NCI-H146 treated with DMSO at 0.1 percent for 48 hours (cell line): ENCODE measurements at regions not wholly inside any gene's neighbourhood (a gene's known extent, or its start where the extent isn't known, plus 50 kb on each side); places are given as distances from the start of the nearest gene placed in this dataset.
"Not testable (repeated sequence)": the region's sequence is repeated elsewhere in the genome, so short reads cannot be mapped to it uniquely, and the experiment has no call there.

ENCODE experiments used
- DNase-seq: peaks from one replicate; lab custom pipeline; 2025; ENCODE audit not compliant: unreplicated experiment; lab: John Stamatoyannopoulos, UW

DNA sequence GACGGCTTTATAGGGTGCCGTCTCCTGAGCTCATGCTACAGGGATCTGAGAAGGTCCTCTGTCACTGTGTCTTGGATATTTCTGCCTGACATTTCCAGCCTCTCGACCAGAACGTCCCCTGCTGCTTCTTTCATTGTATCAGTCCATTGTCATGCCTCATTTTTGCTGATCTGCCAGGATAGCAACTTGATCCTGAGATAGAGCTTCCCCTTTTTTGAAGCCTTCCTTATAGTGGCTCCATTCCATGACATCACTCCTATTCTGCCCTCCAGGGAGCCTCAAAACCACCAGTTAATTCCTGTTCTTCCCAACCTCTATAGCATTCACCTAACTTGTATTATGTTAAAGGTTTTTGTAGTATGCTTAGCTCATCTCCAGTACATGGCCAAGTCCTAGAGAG lies 431.8 kb upstream of the NOX3 start:
- DNase-seq: no peak

DNA sequence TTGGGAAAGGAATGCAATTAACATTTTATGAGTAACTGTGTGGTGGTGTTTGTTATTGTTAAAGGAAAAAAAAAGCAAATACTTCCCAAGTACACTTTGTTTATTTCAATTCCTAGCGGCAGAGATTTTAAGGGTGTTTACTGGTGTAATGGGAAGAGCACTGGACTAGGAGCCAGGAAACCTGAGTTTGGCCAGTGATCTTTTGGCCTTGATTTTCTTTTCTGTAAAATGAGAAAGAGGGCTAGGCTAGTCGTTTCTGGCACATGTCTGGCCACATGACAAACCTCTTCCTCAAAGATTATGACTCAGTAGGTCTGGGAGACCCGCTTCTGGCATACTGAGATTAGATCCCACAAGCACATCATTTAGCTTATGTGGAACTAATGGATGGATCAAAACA lies 428.1 kb upstream of the NOX3 start:
- no peak for DNase-seq

DNA sequence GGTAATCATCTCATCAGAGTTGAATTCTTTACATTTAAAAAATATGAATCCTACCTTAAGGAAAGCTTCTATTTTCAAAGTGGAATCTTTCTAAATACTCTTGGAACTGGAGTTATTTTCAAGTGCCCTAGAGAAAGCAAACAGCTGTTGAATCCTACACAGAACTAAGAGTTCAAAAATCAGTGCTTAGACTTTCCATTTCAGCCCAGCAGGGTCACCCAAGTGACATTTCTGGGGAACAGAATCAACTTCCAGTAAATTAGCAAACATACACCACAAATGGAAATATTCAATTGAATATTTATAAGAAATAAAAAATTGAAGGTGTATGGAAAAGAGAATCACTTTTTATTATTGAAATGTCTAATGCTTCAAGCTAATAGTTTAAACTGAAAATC lies 427.7 kb upstream of the NOX3 start:
- DNase-seq: no peak

DNA sequence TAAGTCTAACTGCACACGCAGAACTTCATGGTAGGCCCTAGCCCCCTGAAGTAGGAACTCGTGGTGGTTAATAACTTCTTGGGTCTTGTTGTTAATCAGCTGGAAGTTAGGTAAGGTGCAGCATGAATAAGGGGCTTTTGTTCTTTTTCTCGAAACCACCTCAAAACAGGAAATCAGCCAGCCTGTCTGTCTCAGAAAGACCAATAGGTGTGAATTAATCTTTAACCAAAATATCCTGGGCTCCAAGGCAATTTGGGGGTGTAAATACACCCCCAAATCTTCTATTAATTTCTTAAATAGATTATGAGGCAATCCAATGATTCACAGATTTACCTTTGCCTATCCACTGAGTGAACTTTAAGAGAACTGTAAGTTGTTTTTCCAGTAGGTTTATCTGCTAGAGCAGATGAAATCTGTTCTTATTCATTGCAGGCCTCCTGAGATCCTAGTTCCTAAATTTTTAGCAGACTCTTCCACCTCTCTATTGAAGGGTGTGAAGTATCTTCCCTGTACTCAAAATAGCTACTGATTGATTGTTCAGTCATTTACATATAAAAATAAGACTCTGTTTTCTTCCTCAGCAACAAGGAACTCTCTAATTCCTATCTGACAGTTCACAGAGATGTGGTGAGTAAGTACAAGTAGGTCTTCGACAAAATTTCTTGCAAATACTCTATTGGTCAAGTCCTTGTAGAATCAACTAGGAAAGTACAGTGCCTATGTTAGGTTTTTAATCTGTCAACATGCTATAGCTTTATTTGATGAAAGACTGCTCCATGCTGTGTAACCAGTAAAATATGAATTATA lies 427.1 kb upstream of the NOX3 start:
- no peak for DNase-seq

DNA sequence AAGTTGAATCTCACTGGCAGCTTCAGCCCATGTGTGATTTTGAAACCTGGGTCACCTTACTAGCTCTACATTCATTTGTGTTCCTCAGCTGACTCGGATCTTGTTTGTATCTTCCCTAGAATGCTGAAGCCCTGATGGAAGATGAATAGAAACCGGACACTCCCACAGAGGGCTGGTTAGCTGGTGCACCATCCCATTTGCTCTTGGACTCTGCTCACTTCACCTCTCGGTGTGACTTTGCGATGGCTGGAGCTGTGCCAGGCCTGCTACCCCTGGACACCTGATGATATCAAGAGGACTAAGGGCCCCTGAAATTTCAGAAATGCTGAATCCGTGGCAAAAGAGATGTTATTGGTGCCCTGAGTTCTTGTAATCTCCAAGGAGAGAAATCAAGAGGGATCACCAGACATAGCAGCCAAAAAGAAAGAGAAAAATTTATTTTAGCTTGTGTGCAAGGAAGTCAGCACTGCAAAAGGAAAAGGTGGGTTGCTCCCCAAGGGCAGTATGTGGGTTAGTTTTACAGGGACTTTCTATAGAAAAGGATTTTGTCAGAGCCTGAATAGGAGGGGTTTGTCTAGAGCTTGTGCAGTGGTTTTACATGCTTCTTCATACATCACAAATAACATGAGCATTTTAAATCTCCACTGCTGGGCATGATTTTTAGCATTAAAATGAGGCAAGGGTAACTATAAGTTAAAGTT lies 426.3 kb upstream of the NOX3 start:
- no peak for DNase-seq

DNA sequence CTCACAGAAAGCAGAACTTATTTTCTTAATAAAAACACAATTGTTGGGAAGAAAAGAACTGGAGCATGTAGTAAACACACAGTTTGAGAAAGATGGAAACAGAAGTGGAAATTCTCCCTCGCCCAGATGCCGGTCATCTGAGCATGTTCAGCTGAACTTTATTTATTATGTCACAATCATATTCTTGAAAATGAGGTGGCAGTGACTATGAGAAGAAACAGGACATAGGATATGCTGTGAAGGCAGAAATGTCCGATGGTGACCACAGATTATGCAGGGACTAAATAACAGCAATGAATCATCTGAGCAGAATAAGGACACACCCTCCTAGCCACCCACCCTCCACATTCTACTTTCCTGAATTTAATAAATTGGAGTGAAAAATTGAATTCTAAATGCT lies 425.3 kb upstream of the NOX3 start:
- DNase-seq: no peak

DNA sequence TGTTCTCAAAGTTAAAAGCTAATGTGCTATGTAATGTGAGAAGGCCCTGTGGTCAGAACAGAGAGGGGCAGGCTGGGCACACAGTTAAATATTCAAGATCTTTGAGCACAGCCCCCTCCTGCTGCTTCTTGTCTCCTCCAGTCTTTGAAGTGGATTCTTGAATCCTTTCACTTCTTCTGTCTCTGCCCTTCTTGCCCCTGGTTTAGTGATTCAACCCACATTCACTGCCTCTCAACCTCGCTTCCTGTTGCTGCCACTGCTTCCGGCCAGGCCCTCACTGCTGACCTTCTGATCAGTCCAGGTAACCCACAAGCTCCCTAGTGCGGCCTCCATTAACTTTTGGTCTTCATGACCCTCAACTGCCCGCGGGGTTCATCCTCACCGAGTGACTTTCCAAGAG lies 417.3 kb upstream of the NOX3 start:
- DNase-seq: no peak

DNA sequence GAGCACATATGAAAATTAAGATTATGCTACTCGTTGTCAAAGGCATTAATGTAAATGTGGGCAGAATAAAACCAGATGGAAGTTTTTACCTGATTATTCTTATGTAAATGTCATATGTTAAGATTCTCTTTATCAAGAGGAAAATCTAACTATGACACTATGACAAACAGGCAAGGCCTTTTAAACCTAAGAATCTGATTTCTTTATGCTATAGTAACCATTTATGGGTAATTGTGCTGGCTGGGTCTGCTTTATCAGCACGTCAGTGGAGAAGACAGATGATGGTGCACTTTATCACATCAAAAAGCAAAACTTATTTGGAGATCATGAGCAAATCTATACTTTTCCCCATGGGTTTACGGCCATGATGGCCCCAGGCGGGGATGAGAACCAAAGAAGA lies 412.0 kb upstream of the NOX3 start:
- DNase-seq: no peak

DNA sequence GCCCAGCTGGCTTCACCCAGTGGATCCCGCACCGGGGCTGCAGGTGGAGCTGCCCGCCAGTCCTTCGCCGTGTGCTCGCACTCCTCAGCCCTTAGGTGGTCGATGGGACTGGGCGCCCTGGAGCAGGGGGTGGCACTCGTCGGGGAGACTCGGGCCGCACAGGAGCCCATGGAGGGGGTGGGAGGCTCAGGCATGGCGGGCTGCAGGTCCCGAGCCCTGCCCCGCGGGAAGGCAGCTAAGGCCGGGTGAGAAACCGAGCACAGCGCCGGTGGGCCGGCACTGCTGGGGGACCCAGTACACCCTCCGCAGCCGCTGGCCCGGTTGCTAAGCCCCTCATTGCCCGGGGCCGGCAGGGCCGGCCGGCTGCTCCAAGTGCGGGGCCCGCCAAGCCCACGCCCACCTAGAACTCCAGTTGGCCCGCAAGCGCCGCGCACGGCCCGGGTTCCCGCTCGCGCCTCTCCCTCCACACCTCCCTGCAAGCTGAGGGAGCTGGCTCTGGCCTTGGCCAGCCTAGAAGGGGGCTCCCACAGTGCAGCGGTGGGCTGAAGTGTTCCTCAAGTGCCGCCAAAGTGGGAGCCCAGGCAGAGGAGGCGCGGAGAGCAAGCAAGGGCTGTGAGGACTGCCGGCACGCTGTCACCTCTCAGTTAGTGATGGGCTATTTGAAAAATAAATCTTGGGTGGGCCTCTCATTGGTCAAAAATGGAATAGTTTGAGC lies 411.2 kb upstream of the NOX3 start:
- DNase-seq: not testable (repeated sequence)

DNA sequence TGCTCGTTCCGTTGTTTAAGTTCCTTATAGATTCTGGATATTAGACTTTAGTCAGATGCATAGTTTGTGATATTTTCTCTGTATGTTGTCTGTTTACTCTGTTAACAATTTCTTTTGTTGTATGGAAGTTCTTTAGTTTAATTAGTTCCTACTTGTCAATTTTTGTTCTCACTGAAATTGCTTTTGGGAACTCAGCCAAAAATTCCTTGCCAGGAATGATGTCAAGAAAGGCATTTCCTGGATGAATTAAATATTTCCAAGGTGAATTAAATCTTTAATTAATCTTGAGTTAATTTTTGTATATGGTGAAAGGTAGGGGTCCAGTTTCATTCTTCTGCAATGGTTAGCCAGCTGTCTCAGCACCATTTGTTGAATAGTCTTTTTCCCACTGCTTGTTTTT lies 406.2 kb upstream of the NOX3 start:
- no peak for DNase-seq

DNA sequence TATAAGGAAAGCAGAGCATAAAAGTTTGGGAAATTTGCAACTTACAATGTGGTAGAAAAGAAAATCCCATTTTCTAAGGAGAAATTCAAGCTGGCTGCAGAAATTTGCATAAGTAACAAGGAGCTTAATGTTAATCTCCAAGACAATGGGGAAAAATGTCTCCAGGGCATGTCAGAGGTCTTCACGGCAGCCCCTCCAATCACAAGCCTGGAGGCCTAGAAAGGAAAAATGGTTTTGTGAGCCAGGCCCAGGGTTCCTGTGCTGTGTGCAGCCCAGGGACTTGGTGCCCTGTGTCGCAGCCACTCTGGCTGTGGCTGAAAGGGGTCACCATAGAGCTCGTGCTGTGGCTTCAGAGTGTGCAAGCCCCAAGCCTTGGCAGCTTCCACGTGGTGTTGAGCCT lies 403.3 kb upstream of the NOX3 start:
- DNase-seq: not testable (repeated sequence)

DNA sequence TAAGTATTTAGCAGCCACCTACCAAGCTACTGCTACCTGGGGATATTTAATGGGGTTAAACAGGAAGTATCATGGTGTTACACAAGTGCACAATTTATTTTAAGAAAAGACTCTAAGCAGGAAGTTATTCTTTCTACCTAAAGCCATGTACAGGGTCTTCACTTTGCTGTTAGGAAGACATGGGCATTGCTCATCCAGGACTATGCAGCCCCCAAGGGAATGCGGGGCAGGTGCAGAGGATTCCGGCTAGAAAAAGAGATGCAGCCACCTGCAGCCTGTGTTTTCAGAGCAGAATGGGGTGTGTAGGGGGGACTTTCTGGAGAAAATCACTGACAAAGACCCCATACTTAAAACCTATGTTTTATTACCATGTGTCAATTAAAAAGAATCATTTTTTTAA lies 399.1 kb upstream of the NOX3 start:
- peak; percentile 45 for DNase-seq

DNA sequence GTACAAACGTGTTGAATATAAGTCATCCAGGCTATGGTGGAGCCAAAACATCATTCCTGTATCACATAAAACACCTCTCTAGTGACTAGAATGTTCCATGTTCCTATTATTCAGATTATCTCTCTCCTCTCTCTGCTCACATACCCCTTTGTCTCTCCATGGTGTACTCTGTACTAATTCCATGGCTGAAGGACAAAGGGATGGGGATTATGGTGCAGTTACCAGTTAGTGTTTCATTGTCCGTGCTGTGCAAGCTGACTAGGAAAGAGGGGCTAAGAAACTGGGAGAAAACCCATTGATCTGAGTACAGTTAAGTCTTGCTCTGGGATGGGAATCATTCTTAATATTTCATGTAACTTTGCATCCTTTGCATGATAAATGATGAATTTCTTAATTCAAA lies 397.4 kb upstream of the NOX3 start:
- DNase-seq: no peak

DNA sequence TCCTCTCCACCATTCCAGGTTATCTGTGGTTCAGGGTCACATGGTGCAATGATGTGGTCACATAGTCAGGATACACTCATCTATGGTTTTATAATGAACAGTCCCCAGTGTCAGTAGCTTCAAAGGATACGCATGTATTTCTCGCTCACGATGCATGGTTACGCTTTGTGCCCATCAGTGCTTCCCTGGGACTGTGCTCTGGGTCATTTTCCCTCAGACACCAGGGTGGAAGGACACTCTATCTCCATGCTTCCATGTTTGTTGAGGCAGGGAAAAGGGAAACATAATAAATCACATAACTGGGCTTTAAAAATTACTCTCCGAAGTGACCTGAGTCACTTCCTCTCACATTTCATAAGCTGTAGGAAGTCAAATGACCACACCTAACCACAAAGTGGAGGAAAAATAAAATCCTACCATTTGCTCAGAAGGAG lies 394.8 kb upstream of the NOX3 start:
- no peak for DNase-seq

DNA sequence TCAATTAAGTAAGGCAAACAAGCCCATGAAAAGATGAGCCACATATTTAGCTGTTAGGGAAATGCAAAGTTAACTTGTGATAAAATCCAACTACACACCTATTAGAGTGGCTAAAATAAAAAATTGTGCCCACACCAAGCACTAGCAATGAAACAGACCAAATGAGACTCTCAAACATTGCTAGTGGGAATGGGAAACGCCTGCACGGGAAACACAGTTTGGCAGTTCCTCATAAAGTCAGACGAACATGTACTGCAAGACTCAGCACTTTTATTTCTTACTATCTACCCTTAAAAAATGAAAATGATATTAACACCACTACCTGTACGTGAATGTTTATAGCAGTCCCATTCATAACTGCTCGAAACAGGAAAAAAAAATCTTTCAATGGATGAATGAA lies 392.1 kb upstream of the NOX3 start:
- no peak for DNase-seq

DNA sequence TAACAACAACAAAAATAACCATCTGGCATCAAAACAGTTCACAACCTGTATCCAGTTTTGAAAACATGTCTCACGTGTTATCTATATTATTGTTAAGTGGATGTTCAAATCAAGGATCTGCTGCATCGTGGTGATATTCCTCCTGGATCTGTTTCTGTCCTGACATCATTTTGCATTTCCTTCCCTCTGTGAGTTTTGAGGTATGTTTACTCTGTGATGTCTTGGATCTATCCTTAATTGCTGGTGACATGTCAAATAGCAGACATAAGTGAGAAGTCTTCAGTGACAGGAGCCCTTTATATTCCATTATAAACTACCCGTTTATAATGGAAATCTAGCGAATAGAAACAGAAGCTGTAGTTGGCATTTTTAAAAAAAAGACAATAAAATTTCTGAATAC lies 381.8 kb upstream of the NOX3 start:
- no peak for DNase-seq

DNA sequence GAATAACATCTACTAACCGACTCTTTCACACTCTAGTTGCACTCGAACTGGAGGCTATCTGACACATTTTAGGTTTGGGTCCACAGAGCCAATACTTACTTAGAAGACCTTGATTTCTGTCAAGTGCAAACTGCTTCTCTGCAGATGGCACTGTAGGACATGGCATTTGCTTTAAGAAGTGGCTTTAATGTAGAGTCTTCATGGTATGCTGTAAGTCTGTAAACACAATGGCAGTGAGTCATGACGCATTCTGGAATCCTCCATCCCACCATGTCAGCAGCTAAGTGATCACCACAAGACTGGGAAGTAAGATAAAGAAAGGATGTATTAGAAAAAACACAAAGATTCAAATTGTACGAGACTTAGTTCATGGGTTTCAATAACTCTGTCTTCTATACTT lies 377.0 kb upstream of the NOX3 start:
- no peak for DNase-seq

DNA sequence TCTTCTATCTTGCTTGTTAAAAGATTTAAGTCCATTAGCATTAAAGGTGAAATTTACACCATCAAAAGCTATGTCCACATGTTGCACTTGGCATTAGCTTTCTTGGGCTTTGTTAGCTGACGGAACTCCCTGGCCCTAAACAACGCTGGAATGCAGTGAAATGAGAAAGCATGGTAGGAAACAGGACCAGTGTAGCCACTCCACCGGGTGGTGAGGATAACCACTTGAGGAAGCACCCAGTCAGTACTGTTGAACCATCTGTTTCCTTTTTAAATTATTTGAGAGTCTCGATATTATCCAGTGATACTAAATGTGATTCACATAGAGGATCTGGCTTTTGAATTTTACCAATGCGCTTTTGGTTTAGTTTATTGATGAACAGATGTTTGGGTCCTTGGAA lies 374.9 kb upstream of the NOX3 start:
- DNase-seq: no peak

DNA sequence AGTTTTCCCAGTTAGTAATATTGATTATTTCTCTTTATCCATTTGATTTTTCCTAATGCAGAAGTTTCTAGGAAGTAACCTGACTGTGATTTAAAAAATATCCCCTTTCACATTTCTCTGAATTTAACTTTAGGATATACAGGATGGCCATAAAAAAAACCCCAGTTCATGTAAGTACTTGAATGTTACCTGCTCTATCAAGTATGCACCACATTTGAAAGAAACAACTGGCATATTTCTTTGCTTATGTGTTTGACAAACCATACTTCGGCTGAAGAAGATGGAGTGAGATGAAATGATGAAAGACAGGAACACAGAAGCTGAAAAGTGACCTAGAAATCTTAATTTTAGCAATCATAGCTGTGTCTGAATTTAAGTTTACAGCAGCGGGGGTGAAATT lies 374.0 kb upstream of the NOX3 start:
- no peak for DNase-seq

DNA sequence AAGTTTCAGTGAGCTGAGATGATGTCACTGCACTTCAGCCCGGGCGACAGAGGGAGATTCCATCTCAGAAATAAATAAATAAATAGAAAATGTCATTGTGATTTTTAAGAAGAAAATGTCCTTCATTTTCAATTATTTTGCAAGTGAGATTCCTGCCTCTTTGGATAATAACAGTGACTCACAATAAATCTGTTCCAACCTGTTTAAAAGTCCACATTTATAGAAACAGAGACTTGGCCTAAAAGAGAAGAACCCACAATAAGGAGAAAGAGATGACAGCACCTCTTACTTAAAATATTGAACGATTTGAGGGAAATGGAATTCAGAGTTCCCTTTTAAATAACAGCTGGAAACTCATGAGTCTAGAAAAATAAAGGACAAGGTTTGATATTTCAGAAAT lies 373.4 kb upstream of the NOX3 start:
- no peak for DNase-seq

DNA sequence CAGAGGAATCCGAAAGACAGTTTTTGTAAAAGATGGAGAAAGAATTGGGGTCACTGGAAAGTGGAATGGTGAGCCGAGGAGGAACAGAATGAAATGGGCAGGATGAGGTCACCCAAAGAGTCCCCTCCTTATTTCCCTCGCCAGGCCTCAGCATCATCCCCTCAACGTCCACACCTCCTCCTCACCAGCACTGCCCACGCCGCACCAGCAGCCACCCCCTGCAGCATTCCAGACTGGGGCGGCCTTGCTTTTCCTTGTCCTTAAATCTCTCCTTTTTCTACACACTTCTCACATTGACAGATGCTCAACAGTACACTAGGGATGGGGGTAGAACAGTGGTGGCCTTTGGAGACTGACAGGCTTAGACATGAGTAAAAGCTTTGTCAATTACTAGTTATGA lies 363.1 kb upstream of the NOX3 start:
- DNase-seq: no peak

DNA sequence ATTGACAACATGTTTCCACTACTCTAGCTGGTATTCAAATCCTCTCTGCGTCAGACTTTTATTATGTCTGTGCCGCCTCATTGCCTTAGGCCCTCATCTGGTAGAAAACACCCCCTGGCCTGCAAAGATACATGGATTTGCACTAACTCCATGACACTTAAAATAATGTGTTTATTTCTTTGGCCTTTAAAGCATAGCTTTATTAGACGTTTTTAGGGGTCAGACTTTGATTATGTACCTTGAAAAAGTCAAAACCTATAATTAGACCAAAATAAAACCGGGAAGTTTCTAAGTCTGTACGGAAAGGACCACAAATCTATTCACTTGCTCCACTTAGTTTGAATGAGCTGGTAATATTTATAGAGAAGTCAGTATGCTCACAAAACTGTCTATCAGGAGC lies 357.9 kb upstream of the NOX3 start:
- no peak for DNase-seq
